ENCODE measurements at regions not wholly inside any gene's neighbourhood (a gene's known extent, or its start where the extent isn't known, plus 50 kb on each side); places are given as distances from the start of the nearest gene placed in this dataset.

DNA sequence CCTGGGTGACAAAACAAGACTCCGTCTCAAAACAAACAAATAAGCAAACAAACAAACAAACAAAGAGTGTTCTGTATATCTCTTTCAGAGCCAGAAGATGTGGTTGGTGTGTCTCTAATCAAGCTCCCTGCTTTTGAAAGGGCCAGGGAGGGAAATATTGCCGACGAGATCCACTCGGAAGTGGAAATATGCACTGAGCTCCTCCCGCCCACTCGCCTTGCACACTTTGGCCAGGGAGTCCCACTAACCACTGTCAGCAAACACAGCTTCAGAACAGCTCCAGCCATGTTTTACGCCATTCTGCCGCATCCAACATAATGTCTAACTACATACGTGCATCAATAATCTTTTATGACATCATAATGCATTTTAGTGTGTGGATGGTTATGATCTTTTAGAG, 155.5 kb upstream of the VSTM2B start:
- TF ChIP-seq CTCF (IDR thresholded peaks at IDR 0.05) (no peak), EP300 (IDR thresholded peaks at IDR 0.05; ENCODE audit: low read depth) (no peak)
